Ovary (tissue), 3 donors: ENCODE measurements at regions not wholly inside any gene's neighbourhood (a gene's known extent, or its start where the extent isn't known, plus 50 kb on each side); places are given as distances from the start of the nearest gene placed in this dataset.

Source experiments
- EP300 ChIP-seq: sonication (generic); formaldehyde crosslinking; IDR thresholded peaks from one replicate; pipeline ENCODE4 v1.6.1; 2017; ENCODE audit warnings: antibody characterized with exemption
- POLR2A ChIP-seq: fragments of 450-650 bp; IDR thresholded peaks from one replicate; pipeline ENCODE4 v1.6.1; 2017; ENCODE audit warnings: antibody characterized with exemption, mild to moderate bottlenecking, moderate library complexity
- TF ChIP-seq, protein P1 (sequence below), 3 donors: fragments of 450-650 bp in 2 of 3; fragments of 200-600 bp in 1 of 3; IDR thresholded peaks; one replicate each; pipeline versions ENCODE4 v1.5.1 to v1.8.0; 2016 to 2022; ENCODE audit warnings: antibody characterized with exemption in 3 of 3, mild to moderate bottlenecking in 1 of 3
- donor health status: DM: no; HTN: no; CAD: no.

DNA sequence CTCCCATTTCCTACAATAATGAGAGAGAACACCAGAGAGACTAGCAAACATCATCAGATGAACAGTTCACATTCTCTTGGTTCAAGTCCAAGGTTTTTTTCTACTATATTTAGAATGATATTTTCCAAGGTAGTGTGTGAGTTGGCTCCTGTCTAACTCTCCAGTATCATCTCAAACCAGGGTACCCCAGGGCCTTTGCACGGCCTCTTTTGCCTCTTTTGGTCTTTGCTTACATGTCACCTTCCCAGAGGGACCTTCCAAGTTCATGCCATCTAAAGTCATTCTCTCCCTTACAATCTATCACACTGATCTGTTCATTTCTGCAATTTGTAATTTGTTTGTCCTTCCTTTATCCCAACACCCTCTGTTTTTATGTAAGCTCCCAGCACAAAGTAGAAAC is 264.5 kb downstream of the VRK1 start:
- TF ChIP-seq, protein P1, sequence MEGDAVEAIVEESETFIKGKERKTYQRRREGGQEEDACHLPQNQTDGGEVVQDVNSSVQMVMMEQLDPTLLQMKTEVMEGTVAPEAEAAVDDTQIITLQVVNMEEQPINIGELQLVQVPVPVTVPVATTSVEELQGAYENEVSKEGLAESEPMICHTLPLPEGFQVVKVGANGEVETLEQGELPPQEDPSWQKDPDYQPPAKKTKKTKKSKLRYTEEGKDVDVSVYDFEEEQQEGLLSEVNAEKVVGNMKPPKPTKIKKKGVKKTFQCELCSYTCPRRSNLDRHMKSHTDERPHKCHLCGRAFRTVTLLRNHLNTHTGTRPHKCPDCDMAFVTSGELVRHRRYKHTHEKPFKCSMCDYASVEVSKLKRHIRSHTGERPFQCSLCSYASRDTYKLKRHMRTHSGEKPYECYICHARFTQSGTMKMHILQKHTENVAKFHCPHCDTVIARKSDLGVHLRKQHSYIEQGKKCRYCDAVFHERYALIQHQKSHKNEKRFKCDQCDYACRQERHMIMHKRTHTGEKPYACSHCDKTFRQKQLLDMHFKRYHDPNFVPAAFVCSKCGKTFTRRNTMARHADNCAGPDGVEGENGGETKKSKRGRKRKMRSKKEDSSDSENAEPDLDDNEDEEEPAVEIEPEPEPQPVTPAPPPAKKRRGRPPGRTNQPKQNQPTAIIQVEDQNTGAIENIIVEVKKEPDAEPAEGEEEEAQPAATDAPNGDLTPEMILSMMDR (IDR thresholded peaks at IDR 0.05), result no peak
- TF ChIP-seq POLR2A (no peak), EP300 (no peak)
